ENCODE measurements at regions not wholly inside any gene's neighbourhood (a gene's known extent, or its start where the extent isn't known, plus 50 kb on each side); places are given as distances from the start of the nearest gene placed in this dataset.

DNA sequence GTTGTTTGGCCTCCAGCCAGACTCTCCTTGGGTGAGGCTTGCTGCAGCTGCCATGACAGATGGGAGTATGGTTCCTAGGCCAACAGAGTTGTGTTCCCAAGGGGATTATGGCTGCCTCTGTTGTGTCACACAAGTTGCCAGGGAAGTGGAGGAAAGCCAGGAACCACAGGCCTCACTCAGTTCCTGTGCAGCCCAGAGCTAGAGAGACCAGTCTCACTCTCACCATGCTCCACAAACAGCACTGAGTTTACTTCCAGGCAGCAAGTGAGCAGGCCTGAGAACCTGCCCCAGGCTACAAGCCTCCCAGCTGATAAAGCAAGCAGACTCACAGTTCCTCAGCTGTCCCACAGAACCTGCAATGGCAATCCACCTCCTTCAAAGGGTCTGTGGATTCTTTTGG lies 273.6 kb upstream of the TAS2R1 start:
- peak; percentile 72 for DNase-seq

DNA sequence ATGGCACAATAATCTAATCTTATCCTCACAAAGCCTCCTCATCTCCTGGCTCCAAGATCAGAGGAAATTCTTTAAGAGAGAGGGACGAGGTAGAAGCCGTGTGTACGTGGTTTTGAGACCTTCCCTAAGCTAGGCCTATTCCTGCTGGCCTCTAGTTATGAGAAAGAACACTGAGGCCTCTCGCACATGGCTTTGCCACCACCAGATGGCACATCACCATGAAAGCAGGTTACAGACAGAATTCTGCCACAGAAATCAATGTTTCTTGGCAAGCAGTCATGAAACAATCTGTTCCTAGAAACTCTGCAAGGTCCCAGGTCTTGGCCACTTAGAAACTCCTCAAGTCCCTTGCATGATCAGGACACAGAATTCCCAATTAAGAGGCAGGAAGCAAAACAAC lies 268.2 kb upstream of the TAS2R1 start:
- peak; percentile 4 for DNase-seq

DNA sequence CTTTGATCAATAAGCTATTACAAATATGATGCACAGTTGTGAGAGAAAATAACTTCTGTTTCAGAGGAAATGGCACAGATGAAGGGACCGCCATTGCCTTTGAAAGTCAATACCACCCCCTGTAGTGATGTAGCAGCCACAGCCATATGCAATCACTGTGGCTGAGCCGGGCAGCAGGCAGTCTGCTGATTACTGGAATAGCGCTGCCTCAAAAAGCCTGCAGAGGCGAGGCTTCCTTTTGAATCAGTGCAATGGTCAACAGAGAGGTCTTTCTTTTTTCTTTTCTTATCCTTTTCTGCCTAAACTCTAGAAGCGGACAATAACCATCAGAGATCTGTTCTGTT lies 265.1 kb upstream of the TAS2R1 start:
- no peak for DNase-seq

DNA sequence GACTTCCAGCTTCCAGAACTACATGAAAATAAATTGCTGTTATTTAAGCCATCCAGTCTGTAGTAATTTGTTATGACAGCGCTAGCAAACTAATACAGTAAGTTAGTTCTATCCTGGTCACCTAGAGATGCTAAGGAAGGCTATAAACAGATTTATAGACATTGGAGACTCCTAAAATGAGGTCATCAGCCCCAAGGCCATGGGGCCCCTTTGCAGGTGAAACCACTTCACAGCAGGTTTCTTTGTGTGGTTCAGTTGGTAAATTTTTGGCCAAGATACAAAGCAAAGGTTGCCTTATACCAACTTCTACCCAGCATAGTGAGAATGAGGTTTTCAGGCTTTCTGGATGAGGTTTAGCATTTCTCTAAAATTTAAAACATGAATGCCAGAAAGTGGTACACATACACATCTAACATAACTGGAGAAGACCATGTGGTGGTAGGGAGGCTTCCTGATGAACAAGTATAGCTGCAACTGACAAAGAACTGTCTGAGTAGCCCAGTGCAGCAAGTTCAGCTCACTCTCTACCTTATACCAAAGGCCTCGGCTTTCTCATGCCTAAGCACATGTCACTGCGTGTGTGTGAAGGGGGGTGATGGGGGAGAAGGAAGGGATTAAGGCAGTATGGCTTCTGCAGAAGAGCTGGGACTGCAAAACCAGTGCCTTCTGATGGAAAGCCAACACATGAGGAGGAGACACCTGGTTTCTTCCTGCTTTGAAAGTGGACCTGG lies 264.6 kb upstream of the TAS2R1 start:
- DNase-seq = no peak

DNA sequence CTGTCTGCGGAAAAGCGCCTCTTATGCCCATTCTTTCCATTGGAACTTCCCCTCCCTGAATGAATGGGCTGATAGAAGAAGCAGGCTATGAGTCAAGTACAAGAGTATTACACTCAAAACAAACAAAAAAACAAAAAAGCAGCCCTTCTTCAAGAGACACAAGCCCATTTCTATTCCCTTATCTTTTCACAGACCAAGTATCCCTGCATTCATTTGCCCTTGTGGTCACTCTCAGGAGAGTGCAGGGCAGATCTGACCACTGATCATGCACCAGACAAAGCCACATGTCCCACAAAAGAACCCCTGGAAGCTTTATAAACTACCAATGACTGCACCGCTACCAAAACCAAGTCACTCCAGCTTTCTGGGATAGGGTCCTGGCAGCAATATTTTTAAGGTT lies 262.5 kb upstream of the TAS2R1 start:
- no peak for DNase-seq

DNA sequence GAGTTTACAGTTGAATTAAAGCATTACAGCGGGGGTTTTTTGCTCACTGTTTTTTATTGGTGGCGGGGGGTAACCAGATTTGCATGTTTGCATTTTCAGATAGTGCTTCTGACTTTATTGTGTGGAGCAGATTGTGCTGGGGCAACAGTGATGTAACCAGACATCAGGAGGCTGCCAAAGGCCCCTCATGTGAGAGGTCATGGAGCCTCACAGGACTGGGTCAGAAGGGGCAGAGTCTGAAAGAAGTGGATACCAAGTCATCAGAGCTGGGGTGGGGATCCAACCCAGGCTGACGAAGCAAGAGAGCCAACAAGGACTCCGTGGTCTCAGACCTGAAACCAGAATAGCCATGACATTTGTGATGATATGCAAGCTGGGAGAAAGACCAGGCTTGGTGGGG lies 259.4 kb upstream of the TAS2R1 start:
- no peak for DNase-seq

DNA sequence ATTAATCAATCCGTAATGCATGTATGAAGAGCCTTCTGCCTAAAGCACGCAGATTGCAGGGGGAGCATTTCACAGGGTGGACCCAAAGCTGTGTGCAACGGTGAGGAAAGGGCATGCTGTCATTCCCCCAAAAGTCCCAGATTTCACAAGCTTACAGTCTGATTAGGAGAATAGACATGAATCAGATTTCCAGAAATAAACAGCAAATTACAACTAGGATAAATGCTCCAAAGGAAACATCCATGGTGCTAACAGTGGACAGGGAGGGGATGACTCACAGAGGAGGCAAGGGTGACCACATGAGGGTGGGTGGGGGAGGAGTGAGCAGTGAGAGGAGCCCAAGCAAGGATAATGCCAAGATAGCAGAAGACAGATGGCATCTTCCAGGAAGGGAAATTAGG lies 258.4 kb upstream of the TAS2R1 start:
- DNase-seq = no peak

DNA sequence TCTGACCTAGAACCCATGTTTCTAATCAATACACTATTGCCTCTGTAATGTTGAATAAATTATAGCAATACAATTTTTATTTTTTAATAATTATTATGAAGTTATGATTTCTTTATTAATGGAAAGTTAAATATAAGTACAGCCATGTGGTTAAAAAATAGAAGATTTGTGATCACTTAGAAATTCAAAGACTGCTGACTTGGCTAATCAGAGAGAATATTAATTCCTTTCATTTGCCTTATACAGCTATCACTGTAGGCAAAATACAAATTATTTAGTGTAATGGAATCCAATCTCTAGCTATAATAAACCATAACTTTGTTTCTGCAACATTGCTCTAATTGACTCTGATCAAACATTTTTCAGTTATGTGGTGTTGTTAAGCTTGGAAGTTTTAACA lies 255.0 kb upstream of the TAS2R1 start:
- DNase-seq = no peak

DNA sequence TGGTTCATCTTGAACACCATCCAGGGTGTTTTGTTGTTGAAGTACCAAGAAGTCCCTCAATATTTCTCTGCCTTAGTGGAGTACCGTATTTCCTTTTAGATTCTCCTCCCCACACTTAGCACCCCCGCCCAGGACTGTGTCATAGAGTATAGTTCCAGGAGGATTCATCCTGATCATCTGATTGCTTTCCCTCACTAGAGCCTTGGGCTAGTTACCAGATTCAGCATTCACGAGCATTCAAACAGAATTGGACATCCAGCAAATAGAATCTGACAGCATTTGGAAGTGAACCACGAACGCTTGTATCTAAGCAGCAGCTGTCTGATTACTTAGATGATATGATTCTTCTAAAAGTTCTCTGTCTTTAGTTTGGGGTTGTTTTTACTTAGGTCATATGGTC lies 248.1 kb upstream of the TAS2R1 start:
- no peak for DNase-seq

DNA sequence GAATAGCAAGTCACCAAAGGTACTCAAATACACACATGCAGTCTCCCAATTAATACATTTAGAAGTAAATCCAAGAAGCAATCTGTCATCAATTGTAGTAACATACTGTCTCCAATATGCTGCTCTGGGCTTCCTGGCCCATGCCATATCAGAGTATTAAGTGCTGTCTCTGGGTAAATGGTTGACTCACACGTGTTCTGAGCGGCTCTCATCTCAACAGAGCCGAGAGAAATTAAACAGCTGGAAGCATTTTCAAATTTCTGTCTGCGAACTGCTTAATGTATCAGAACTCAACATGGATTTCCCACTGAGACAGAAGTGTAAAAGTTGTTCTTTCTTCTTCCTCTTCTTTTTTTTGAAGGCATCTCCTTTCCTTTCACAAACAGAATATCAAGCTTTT lies 247.3 kb upstream of the TAS2R1 start:
- DNase-seq = no peak

DNA sequence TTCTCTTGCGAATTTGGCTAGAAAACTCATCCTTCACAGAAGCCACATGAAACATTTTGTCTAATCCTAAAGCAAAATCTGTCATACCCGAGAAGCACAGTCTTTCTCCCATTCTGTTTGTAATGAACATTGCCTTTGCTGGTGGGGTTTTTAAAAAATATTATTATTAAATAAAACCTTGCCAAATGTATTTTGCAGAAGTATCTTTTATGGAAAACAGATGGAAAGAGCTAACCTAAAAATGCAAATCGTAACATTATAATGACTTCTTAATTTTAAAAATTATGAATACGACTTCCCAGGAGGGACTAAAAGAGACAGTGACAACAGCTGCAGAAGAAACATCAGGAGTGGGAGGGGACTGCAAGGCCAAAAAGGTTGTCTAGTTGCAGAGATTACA lies 246.3 kb upstream of the TAS2R1 start:
- DNase-seq = no peak

DNA sequence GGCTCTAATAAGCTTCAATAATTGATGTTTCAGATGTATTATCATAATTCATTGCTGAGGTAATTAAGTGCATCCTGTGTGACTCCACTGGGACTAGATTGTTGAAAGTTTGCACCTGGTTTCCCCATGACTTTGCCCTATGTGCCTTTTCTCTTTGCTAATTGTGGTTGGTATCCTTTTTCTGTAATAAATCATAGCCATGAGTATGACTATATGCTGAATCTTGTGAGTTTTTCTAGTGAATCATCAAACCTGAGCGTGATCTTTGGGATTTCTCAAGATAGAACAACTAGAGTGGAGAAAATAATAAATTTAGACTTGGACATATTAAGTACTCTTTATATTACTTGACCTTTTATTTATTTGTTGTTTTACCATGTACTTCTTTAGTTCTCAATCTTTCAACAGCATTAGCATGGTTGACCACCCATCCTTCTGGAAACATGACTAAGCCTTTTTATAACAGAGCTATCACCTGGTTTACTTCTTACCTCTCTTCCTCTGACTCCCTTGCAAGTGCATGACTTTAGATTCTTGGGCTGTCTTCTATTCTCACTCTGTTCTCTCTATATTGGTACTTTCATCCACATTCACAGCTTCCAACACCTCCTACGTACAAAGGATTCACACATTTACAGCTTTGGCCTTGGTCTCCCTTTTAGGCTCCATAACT lies 239.6 kb upstream of the TAS2R1 start:
- no peak for DNase-seq

DNA sequence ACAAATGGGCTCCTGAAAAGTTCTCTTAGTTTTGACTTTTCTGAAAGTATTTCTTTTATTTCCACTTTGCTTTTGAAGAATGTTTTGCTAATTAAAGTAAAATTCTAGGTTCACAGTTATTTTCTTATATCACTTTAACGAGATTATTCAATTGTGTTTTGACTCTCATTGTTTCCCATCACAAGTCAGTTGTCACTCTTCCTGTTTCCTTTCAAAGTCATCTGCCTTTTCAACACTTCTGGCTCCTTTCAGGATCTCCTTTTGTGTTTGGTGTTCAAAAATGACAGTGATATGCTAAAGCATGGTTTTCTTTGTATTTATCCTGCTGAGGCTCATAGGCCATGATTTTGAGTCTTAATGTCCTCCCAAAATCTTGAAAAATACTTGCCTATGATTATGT lies 235.4 kb upstream of the TAS2R1 start:
- DNase-seq = no peak

DNA sequence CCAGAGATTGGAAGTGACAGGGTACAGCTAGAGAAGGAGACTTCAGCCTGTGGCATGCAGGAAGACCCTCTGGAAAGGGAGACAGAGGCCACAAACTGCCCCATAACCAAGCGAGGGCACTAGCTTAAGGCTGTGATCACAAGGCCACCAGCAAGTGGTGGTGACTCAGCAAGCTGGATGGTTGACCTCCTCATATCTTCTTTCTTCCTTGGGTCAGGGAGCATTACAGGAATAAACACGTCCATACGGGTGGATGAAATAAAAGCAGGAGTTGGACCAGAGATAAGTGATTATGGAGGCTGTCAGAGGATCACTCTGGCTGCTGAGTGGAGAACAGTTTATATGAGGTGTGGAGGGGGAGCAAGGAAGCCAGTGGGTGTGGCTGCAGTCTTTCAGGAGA lies 234.6 kb upstream of the TAS2R1 start:
- DNase-seq = no peak

DNA sequence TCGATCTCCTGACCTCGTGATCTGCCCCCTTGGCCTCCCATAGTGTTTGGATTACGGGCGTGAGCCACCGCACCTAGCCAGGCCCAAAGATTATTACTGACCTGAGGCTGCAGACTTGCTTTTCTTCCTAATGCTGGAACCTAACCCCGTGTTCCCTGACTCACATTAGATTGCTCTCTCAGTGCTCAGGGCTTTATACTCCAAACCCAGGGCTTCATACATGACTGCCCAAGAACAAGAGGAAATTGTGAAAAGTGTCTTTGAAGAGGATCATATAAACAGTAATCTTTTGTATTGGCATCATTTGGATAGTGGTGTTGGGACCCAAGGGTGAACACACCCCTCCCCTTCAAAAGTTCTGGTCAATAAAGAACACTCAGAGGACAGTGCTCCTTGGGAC lies 233.3 kb upstream of the TAS2R1 start:
- DNase-seq = no peak

DNA sequence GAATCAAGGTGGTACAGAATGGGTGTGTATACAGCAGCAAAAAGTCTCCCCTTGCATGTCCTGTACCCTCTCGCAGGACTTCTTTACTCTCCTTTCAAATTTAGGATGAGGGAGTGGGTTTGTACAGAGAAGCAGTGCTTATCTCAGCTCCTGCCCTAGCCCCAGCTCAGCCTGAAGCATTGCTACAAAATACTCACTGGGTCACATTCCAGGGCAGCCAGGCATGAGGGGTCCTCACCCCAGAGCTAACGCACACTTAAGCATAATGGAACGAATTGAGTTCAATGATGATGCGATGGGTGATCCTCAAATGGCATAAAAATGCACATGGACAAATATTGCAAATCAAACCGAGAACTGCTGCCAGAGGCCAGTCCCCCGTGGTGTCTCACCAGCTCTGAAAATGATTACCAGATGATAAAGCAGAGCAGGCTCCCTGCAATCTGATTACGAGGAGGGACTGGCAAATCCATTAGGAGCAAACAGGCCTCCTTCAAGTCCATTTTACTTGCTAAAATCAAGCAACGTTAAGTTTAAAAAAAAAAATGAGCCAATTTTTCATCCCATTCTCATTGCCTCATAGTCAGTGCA lies 231.6 kb upstream of the TAS2R1 start:
- DNase-seq = no peak

DNA sequence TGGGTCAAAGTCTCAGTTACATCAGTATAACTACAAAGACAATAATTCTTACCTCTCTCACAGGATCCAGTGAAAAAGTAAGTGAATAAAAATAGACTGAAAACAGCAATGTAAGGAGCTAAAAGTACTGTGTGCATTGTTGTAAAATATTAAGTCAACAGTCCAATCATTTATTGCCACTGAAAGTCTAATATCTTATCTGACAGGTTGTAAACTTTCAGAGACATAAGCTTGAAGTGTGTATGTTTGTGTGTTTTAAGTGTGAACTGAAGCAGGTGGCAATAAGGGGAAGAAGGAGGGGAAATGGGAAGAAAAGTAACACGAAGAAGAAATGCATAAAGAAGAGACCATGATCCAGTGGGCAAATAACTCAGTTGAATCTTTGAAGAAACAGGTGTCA lies 229.7 kb upstream of the TAS2R1 start:
- no peak for DNase-seq

DNA sequence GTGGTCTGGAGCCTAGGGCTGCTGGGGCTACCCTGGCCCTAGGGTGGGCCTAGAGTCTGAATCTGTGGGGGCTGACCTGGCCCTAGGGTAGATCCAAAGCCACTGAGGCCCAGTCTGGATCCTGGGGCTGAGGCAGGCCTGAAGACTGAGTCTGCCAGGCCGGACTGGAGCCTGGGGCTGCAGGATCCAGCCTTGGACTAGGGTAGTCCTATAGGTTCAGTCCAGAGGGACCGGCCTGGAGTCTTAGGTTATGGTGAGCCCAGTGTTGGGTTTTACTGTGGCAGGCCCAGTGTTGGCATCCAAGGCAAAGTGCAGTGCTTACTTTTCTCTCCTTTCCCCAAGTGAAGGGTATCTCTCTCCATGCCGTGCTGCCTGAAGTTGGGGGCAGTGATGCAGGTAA lies 227.9 kb upstream of the TAS2R1 start:
- DNase-seq = no peak

DNA sequence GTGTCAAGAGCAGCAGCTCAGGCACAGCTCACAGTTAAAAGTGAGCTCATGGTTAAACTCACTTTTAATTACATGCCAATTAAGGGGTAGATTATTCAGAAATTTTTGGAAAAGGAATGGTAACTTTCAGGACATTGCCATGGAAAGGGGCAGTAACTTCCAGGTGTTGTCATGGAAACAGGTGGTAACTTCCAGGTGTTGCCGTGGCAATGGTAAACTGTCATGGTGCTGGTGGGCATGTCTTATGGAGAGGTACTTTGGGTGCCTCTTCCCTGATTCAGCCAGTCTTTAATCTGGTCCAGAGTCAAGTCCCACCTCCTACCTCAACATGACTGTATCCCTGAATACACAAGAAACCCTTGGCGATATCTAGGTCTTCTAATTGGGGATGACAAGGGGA lies 223.2 kb upstream of the TAS2R1 start:
- DNase-seq = no peak

DNA sequence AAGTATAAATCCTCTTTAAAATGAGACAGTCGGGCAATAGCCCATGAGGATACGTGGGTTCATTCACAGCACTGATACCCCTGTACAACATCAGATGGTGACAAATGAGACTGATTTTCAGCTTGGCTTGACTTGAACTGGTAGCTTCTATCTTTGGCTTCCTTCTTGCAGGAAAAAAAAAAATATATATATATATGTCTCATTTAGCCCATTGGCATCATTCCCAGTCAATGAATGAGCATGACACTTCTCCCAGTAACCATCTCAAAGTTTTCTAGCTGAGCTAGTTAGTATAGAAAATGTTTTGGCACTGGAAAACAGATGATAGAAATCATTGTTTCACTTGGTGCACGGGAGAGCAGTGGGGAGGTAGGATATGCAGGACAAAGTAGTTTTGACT lies 222.5 kb upstream of the TAS2R1 start:
- DNase-seq = no peak

DNA sequence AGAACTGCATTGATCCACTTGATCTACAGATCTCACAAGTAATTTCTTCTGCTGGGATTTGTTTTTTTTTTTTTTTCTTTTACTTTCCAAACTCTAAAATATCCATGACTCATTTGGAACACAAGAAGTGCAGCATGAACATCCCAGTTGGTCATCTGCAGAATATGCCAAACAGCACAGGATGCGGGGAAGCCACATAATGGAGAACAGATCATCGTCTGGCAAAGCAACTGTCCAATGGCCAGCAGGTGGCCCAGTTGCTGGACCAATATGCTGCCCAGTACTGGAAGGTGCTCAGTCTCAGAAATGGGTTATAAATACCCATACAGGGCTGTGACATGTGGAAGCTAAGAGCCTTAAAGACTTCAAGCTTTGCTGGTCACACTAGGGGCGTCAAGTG lies 221.3 kb upstream of the TAS2R1 start:
- no peak for DNase-seq

DNA sequence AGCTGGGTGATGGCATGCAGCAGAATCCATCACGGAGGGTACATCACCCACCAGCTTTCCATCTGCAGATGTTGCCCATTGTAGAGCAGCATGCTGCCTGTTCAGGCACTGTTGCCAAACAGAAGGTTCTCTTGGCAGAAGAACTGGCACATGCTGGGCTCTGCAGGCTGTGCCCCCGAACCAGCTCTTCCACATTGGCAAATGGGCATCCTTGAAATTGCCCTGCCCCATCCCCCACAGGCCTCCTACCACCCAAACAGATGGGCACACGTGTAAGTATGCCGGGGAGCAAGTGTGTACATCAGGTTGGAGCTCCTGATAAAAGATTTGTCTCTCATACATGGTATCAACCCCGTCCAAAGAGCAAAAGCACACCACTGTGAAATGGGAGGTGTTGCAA lies 220.3 kb upstream of the TAS2R1 start:
- no peak for DNase-seq

DNA sequence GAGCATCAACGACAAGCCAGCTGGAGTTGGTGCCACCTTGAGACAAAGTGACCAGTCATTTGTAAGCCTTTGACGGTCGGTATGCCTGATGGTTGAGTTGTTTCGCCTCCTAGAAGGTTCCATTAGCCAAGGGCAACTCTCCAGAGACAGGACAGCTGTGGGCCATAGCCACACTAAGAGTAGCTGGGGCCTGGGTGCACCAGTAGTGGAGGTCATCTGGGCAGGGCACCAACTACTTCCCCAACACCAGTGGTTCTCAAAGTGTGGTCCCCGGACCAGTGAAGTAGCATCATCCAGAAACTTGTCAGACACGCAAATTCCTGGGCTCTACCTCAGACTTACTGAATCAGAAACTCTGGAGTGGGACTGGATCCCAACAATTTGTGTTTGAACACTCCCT lies 217.5 kb upstream of the TAS2R1 start:
- DNase-seq = no peak

DNA sequence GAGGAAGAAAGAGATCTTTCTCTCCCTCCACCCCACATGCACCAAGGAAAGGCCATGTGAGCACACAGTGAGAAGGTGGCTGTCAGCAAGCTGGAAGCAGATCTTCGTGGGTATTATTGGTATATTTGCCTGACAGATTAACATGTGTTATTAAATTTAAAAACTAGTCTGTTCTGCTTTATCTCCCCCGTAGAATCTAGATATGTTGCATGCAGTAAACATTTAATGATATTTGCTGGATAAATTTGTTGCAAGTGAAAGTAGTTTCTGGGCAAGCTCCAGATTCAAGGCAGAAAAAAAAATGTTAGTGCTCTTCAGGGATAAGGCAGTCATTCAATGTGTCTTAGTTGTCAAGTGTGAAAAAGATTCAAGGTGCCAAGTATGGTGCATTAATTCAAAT lies 215.0 kb upstream of the TAS2R1 start:
- DNase-seq = no peak

Data from NCI-H510A (cell line).